Esophagus squamous epithelium (tissue), 5 donors: ENCODE measurements at regions not wholly inside any gene's neighbourhood (a gene's known extent, or its start where the extent isn't known, plus 50 kb on each side); places are given as distances from the start of the nearest gene placed in this dataset.

Experiments
- DNase-seq: peaks from one replicate; lab custom pipeline; 2025; lab: John Stamatoyannopoulos, UW
- H3K27ac ChIP-seq, 4 donors: fragments of 200-600 bp; sonication (generic); one replicate each; pipeline ENCODE4 v1.5.1; 2016 to 2019; ENCODE audit warnings: mild to moderate bottlenecking in 1 of 4
- H3K27me3 ChIP-seq, 4 donors: fragments of 200-600 bp; sonication (generic); 1 replicate in 3 of 4; 2 replicates in 1 of 4; pipeline versions ENCODE4 v1.5.1 to v1.6.0; 2017 to 2021; ENCODE audit warnings: antibody characterized with exemption in 1 of 4
- H3K36me3 ChIP-seq, 3 donors: fragments of 200-600 bp; sonication (generic); one replicate each; pipeline ENCODE4 v1.5.1; 2016 to 2019
- H3K4me1 ChIP-seq, 3 donors: fragments of 200-600 bp; sonication (generic); one replicate each; pipeline ENCODE4 v1.5.1; 2017 to 2019
- H3K4me3 ChIP-seq, 4 donors: fragments of 200-600 bp; sonication (generic); 1 replicate in 3 of 4; 2 replicates in 1 of 4; pipeline ENCODE4 v1.5.1; 2016 to 2019; ENCODE audit warnings: mild to moderate bottlenecking in 2 of 4, moderate library complexity in 1 of 4
- H3K9me3 ChIP-seq, 3 donors: fragments of 200-600 bp; sonication (generic); one replicate each; pipeline ENCODE4 v1.5.1; 2016 to 2019
- POLR2A ChIP-seq, 4 donors: fragments of 450-650 bp; IDR thresholded peaks; one replicate each; pipeline ENCODE4 v1.6.1; 2017; ENCODE audit warnings: antibody characterized with exemption in 4 of 4, mild to moderate bottlenecking in 4 of 4, moderate library complexity in 3 of 4
- WGBS, 2 donors: methylation state at CpG; one replicate each; pipeline ENCODE4 v1.1.5; 2018; 5-methylcytosine and 5-hydroxymethylcytosine counted together
- intact Hi-C: fragments of 100-400 bp; cut with DNase I; formaldehyde crosslinking; loops from one replicate; pipeline ENCODE4 v1.15.0; 2022
- TF ChIP-seq, protein P1 (sequence below), 6 experiments: fragments of 450-650 bp in 4 of 6; fragments of 200-600 bp in 2 of 6; sonication (generic) in 2 of 6; IDR thresholded peaks; one replicate each; pipeline ENCODE4 v1.5.1; 2016 to 2019; ENCODE audit warnings: antibody characterized with exemption in 6 of 6, mild to moderate bottlenecking in 4 of 6, moderate library complexity in 4 of 6
- donor health status: DM: yes; HTN: yes; CAD: no.

DNA sequence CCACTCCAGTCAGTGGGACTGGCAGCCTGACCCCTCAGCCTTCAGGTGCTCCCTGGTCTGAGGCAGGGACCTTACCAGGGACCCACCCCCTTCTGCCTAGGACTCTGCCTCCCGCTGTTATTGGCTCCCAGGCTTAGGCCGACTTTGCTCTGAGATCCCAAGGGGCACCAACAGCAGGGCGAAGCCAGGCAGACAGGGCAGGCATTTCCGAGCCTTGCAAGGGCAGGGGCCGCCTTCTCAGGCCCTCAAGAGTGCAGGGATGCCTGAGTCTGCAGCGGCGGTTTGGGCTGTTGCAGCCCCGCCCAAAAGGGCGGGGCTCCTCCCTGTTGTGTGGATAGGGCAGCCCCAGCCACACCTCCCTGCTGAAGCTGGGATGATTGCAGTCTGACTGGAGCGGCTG lies 644.6 kb downstream of the PRR16 start:
- H3K9me3 ChIP-seq, result no peaks in the 10 kb centered on the region
- H3K27ac ChIP-seq, result no peak overlapping the region
- intact Hi-C loops, result no loop called here
- DNase-seq, result no peak
- H3K36me3 ChIP-seq, result no peaks in the 10 kb centered on the region
- H3K4me3 ChIP-seq, result no peak overlapping the region
- no peaks in the 10 kb centered on the region for H3K4me1 ChIP-seq
- TF ChIP-seq POLR2A (IDR thresholded peaks at IDR 0.05), result no peak
- TF ChIP-seq, protein P1, sequence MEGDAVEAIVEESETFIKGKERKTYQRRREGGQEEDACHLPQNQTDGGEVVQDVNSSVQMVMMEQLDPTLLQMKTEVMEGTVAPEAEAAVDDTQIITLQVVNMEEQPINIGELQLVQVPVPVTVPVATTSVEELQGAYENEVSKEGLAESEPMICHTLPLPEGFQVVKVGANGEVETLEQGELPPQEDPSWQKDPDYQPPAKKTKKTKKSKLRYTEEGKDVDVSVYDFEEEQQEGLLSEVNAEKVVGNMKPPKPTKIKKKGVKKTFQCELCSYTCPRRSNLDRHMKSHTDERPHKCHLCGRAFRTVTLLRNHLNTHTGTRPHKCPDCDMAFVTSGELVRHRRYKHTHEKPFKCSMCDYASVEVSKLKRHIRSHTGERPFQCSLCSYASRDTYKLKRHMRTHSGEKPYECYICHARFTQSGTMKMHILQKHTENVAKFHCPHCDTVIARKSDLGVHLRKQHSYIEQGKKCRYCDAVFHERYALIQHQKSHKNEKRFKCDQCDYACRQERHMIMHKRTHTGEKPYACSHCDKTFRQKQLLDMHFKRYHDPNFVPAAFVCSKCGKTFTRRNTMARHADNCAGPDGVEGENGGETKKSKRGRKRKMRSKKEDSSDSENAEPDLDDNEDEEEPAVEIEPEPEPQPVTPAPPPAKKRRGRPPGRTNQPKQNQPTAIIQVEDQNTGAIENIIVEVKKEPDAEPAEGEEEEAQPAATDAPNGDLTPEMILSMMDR (IDR thresholded peaks at IDR 0.05), result no peak
- 100% methylated on average over 1 of the region's 10 CpGs; no CpG with 5 or more reads in 1 of the 2 donors for WGBS, 2 donors
- H3K27me3 ChIP-seq, result no peaks in the 10 kb centered on the region

DNA sequence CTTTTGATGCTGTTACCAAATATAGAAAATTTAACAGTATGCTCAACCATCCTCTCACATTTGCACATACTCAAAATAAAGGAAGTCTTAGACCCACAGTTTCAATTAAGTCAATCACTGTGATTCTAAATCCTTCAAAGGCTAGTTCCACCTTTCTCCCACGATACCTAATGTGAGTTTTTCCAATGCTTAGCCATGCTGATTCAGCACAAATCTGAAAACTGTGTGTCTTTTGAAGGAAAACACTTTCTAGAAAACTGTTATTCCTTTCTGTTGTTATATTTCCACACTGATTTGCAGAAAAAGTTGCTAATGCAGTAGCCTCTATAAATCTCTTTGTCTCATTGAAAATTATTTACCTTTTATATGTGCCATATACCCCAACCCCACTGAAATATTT lies 645.7 kb downstream of the PRR16 start:
- Histone ChIP-seq H3K4me3 (no peak overlapping the region), H3K9me3 (no peaks in the 10 kb centered on the region), H3K27ac (no peak overlapping the region), H3K27me3 (no peaks in the 10 kb centered on the region), H3K4me1 (no peaks in the 10 kb centered on the region), H3K36me3 (no peaks in the 10 kb centered on the region)
- TF ChIP-seq, protein P1 (IDR thresholded peaks at IDR 0.05), result no peak
- no peak for TF ChIP-seq POLR2A (IDR thresholded peaks at IDR 0.05)
- WGBS, 2 donors, result 21 to 63% methylated on average over 1 of the region's 1 CpG
- no peak for DNase-seq
- intact Hi-C loops, result no loop called here

DNA sequence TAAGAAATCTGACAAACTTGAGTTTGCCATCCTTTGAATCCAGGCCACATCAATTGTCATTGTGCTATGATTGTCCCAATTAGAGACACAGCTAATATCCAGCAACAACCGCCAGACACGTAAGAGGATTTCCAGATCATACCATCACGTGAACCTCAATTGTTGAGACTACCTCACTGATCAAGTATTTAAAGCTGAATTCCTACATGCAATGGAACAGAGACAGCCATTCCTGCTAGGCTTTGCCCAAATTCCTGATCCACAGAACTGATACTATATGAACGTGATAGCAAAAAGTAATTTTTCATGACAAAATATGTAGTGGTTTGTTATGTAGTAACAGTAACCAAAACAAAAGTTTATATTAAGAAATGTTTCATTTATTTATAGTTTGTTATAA lies 657.7 kb downstream of the PRR16 start:
- H3K27ac ChIP-seq, result no peak overlapping the region
- intact Hi-C loops, result no loop called here
- no peaks in the 10 kb centered on the region for H3K36me3 ChIP-seq
- H3K4me3 ChIP-seq, result no peak overlapping the region
- no peak for DNase-seq
- TF ChIP-seq, protein P1 (IDR thresholded peaks at IDR 0.05), result no peak
- no peak for TF ChIP-seq POLR2A (IDR thresholded peaks at IDR 0.05)
- H3K4me1 ChIP-seq, result no peaks in the 10 kb centered on the region
- 78 to 81% methylated on average over 4 of the region's 4 CpGs for WGBS, 2 donors
- no peaks in the 10 kb centered on the region for H3K9me3 ChIP-seq
- no peaks in the 10 kb centered on the region for H3K27me3 ChIP-seq

DNA sequence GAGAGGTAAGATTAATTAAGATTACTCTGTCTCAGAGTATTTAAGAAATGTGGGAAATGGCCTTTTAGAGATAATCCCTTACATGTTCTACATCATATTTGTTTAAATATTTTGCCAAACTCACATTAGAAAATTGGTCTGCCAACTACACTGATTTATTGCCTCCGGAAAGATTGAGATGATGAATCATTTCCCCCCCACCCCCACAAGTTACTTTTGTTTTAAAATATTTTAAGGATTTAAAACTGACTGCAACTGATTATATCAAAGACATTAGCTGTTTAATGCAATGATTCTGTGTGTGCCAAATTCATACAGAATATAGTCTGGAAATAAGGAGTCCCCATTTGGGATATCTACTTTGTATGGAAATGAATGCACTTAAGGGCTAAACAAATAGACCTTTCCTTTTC lies 674.4 kb downstream of the PRR16 start:
- Histone ChIP-seq H3K4me3 (no peak overlapping the region), H3K9me3 (no peaks in the 10 kb centered on the region), H3K27ac (no peak overlapping the region), H3K27me3 (no peaks in the 10 kb centered on the region), H3K4me1 (no peaks in the 10 kb centered on the region), H3K36me3 (no peaks in the 10 kb centered on the region)
- no peak for DNase-seq
- intact Hi-C loops, result no loop called here
- no peak for TF ChIP-seq POLR2A (IDR thresholded peaks at IDR 0.05)
- TF ChIP-seq, protein P1 (IDR thresholded peaks at IDR 0.05), result no peak
- WGBS, 2 donors, result 10 to 13% methylated on average over 1 of the region's 1 CpG

DNA sequence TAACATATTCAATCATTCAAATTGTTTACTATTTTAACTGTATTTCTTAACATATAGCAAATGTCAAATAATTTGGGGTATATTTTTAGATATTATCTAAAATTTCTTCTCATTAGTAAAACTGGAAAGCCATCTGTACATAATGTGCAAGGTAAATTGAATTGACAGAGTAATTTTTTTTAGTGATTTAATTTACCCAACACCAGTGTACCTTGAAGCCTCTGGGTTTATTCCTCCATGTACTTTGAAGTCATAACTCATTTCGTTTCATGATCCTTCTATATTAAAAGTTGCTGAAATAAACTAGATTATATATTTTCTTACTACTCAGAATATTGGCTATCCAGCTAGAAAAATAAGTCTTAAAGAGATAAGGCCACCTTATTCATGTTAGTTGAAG lies 674.9 kb downstream of the PRR16 start:
- TF ChIP-seq, protein P1 (IDR thresholded peaks at IDR 0.05), result no peak
- no peak for TF ChIP-seq POLR2A (IDR thresholded peaks at IDR 0.05)
- no peak for DNase-seq
- 38 to 52% methylated on average over 1 of the region's 1 CpG for WGBS, 2 donors
- Histone ChIP-seq H3K27ac (no peak overlapping the region), H3K4me1 (no peaks in the 10 kb centered on the region), H3K4me3 (no peak overlapping the region), H3K36me3 (no peaks in the 10 kb centered on the region), H3K27me3 (no peaks in the 10 kb centered on the region), H3K9me3 (no peaks in the 10 kb centered on the region)
- intact Hi-C loops, result no loop called here
